Hepatocyte (in vitro differentiated cells): ENCODE measurements at regions not wholly inside any gene's neighbourhood (a gene's known extent, or its start where the extent isn't known, plus 50 kb on each side); places are given as distances from the start of the nearest gene placed in this dataset.

Experiments used
- CTCF ChIP-seq: fragments of 200-600 bp; sonication (generic); IDR thresholded peaks from 2 replicates; pipeline ENCODE4 v1.5.1; 2016; ENCODE audit warnings: antibody characterized with exemption, mild to moderate bottlenecking; ENCODE audit not compliant: poor library complexity
- EZH2 ChIP-seq: fragments of 200-600 bp; sonication (generic); IDR thresholded peaks from 2 replicates; pipeline ENCODE4 v1.6.1; 2016; ENCODE audit warnings: antibody characterized with exemption, mild to moderate bottlenecking, borderline replicate concordance
- EZH2phosphoT487 ChIP-seq: fragments of 200-600 bp; sonication (generic); IDR thresholded peaks from one replicate; pipeline ENCODE4 v1.6.1; 2018; ENCODE audit warnings: antibody characterized with exemption, mild to moderate bottlenecking, low read depth, moderate library complexity; ENCODE audit not compliant: unreplicated experiment, severe bottlenecking

DNA sequence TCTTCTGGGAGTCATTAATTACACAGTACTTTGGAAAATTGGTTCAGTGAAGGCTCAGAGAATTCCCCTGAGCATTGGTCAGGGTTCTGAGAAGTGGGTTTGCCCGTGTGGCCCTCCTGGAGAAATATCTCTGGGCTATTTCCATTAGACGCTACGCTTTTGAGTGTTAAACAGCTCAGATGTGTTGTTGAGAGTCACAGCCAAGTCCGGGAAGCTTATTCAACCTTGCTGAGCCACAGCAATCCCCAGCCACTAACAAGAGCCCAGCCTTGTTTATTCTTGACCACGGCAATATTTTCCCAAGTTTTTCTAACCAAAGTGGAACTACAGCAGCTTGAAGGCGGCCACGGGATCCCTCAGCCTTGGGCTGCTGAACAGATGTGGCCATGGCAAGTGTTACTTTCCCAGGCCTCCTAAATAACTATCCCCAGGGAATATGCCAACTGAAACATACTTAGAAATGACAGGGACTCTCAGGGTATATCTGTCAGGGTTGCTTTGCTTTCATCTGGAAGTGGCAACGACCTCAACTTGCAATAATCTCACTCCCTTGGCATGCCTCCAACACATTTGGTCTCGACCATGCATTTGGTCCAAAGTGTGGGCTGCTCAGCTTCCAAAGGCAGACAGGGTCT is 214.7 kb downstream of the EMX2 start:
- TF ChIP-seq CTCF (no peak), EZH2 (no peak), EZH2phosphoT487 (no peak)
